Ascending aorta (tissue), 2 donors: ENCODE measurements at regions not wholly inside any gene's neighbourhood (a gene's known extent, or its start where the extent isn't known, plus 50 kb on each side); places are given as distances from the start of the nearest gene placed in this dataset.

Source experiments
- DNase-seq, 2 donors: peaks; one replicate each; pipeline ENCODE4 v3.0.0-alpha.2; 2019; ENCODE audit warnings: low spot score in 2 of 2
- H3K27ac ChIP-seq, 2 donors: fragments of 200-600 bp; sonication (generic); one replicate each; pipeline ENCODE4 v1.5.1; 2016 to 2017; ENCODE audit warnings: mild to moderate bottlenecking in 1 of 2
- H3K27me3 ChIP-seq: fragments of 200-600 bp; sonication (generic); one replicate; pipeline ENCODE4 v1.5.1; 2017
- H3K36me3 ChIP-seq, 2 donors: fragments of 200-600 bp; sonication (generic); one replicate each; pipeline ENCODE4 v1.5.1; 2016
- H3K4me1 ChIP-seq, 2 donors: fragments of 200-600 bp; sonication (generic); one replicate each; pipeline ENCODE4 v1.5.1; 2016 to 2017; ENCODE audit warnings: mild to moderate bottlenecking in 1 of 2
- H3K4me3 ChIP-seq, 2 donors: fragments of 200-600 bp; sonication (generic); one replicate each; pipeline ENCODE4 v1.5.1; 2016 to 2017; ENCODE audit warnings: mild to moderate bottlenecking in 1 of 2
- H3K9me3 ChIP-seq, 2 donors: fragments of 200-600 bp; sonication (generic); one replicate each; pipeline ENCODE4 v1.5.1; 2016
- intact Hi-C: fragments of 100-400 bp; cut with DNase I; formaldehyde crosslinking; loops from one replicate; pipeline ENCODE4 v1.15.1; 2023
- TF ChIP-seq, protein P1 (sequence below), 3 experiments: fragments of 200-600 bp in 2 of 3; fragments of 450-650 bp in 1 of 3; sonication (generic) in 2 of 3; IDR thresholded peaks; one replicate each; pipeline ENCODE4 v1.5.1; 2016 to 2019; ENCODE audit warnings: antibody characterized with exemption in 3 of 3, mild to moderate bottlenecking in 1 of 3, moderate library complexity in 1 of 3

DNA sequence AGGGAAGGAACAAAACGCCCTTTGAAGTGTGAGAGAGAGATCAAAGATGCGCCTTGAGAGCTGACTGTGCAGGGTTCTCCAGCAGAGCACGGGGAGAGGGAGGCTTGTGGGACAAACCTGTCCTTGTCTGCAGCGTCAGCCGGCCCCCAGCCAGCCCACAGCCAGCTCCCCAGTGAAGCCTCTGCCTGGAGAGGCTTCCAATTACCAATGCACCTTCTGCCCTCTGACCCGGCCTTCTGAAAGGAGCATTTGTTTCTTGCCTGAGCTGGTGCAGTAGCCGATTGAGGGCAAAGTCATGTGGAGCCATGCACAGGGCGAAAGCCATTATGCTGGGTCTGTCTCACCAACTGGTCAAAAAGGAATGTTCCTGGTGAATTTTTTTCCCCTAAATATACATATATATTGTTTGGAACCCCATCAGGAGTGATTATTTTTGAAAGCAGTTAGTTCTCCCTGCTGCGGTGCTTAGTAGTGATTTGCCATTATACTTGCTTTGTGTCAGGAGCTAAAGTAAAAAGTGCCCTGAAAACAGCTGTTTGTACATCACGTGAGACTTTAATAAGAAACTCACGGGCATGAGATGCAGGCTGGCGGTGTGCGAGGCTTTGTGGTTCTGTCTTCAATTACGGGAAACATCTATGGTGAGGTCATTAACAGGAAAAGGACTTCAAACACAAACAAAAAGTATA, 268.6 kb downstream of the KLF6 start:
- H3K4me1 ChIP-seq: no peaks in the 10 kb centered on the region
- H3K27me3 ChIP-seq: no peaks in the 10 kb centered on the region
- H3K4me3 ChIP-seq: no peak overlapping the region
- DNase-seq: no peak
- H3K36me3 ChIP-seq: no peaks in the 10 kb centered on the region
- TF ChIP-seq, protein P1, sequence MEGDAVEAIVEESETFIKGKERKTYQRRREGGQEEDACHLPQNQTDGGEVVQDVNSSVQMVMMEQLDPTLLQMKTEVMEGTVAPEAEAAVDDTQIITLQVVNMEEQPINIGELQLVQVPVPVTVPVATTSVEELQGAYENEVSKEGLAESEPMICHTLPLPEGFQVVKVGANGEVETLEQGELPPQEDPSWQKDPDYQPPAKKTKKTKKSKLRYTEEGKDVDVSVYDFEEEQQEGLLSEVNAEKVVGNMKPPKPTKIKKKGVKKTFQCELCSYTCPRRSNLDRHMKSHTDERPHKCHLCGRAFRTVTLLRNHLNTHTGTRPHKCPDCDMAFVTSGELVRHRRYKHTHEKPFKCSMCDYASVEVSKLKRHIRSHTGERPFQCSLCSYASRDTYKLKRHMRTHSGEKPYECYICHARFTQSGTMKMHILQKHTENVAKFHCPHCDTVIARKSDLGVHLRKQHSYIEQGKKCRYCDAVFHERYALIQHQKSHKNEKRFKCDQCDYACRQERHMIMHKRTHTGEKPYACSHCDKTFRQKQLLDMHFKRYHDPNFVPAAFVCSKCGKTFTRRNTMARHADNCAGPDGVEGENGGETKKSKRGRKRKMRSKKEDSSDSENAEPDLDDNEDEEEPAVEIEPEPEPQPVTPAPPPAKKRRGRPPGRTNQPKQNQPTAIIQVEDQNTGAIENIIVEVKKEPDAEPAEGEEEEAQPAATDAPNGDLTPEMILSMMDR (IDR thresholded peaks at IDR 0.05): no peak
- no peaks in the 10 kb centered on the region for H3K9me3 ChIP-seq
- intact Hi-C loops: no loop called here
- H3K27ac ChIP-seq: no peak overlapping the region

DNA sequence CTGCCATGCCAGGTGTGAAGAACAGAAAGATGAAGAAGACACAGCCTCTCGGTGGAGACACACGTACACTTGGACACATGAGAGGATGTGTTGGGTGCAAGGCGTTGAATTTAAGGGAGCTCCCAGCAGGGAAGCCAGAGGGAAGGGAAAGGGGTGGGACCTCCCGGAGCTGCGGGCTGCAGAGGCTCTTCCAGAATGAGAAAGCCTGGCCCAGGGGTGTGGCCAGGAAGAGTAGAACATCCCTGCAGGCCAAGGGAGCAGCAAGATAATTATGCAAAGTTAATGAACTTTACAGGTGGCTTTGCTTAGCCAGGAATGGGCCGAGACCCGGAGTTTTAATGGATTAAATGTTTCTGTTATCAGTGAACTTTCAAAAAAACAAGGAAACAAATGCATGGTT, 270.3 kb downstream of the KLF6 start:
- Histone ChIP-seq H3K4me3 (no peak overlapping the region), H3K9me3 (no peaks in the 10 kb centered on the region), H3K27ac (no peak overlapping the region), H3K36me3 (no peaks in the 10 kb centered on the region), H3K4me1 (no peaks in the 10 kb centered on the region), H3K27me3 (no peaks in the 10 kb centered on the region)
- DNase-seq: no peak
- intact Hi-C loops: no loop called here
- TF ChIP-seq, protein P1 (IDR thresholded peaks at IDR 0.05): no peak

DNA sequence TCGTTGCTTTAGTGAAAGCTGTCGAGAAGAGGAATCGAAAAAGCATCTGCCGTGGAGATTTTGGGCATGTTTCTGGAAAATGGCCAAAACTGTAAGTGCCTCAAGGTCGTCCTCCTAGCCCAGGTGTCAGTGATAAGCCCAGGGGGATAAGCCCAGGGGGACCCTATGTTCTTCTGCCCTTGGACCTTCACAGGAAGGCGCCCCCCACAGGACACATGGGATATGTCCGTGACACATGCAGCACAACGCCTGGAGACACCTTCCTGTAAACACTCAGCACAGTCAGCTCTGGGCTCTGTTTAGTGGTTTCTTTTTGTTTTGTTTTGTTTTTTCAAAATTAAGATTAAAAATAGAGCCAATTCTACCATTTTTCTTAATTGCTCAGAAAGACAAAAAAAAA, 272.7 kb downstream of the KLF6 start:
- intact Hi-C loops: no loop called here
- H3K9me3 ChIP-seq: no peaks in the 10 kb centered on the region
- no peaks in the 10 kb centered on the region for H3K36me3 ChIP-seq
- no peak for DNase-seq
- no peak overlapping the region for H3K27ac ChIP-seq
- H3K4me1 ChIP-seq: no peaks in the 10 kb centered on the region
- no peaks in the 10 kb centered on the region for H3K27me3 ChIP-seq
- TF ChIP-seq, protein P1 (IDR thresholded peaks at IDR 0.05): no peak
- no peak overlapping the region for H3K4me3 ChIP-seq

DNA sequence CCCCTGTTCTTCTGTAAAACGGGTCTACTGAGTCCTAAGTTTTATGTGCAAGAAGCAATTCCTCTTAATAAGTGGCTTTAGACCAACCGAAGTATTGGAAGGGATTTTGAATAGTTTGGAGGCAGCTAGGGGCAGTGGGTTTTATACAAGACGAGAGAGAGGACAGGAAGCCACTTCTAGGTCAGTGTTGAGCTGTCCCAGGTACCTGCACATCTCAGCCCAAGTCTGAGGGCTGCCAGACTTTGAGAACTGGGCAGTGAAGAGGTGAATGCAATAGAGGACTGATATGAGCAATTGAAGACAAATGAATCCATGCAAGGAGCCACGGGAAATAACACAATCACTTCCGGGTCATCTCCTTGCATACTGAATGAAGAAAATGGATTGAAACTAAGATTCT, 273.5 kb downstream of the KLF6 start:
- Histone ChIP-seq H3K4me3 (no peak overlapping the region), H3K9me3 (no peaks in the 10 kb centered on the region), H3K27ac (no peak overlapping the region), H3K36me3 (no peaks in the 10 kb centered on the region), H3K27me3 (no peaks in the 10 kb centered on the region), H3K4me1 (no peaks in the 10 kb centered on the region)
- DNase-seq: no peak
- intact Hi-C loops: no loop called here
- TF ChIP-seq, protein P1 (IDR thresholded peaks at IDR 0.05): no peak

DNA sequence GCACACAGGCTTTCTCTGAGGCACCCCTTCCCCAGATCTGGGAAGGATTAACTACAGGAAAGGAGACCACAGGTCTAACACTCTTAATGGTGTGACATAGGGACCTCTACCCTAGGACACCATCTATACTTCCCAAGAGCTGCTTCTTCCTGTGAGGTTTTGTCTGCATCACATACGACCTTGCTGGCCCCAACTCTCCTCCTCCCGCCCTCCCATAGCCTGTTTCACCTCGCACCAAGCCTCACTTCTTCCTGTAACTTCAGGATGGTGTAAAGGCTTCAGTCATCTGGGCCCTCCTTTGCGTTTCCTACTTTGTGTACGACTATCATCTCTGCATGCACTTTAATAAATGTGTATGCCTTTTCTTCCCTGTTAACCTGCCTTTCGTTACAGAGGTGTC, 274.3 kb downstream of the KLF6 start:
- intact Hi-C loops: no loop called here
- Histone ChIP-seq H3K27ac (no peak overlapping the region), H3K36me3 (no peaks in the 10 kb centered on the region)

More for the DNA sequence above, 274.3 kb downstream of the KLF6 start:
- H3K4me3 ChIP-seq: no peak overlapping the region
- no peak for DNase-seq
- TF ChIP-seq, protein P1 (IDR thresholded peaks at IDR 0.05): no peak
- H3K27me3 ChIP-seq: no peaks in the 10 kb centered on the region
- no peaks in the 10 kb centered on the region for H3K9me3 ChIP-seq
- no peaks in the 10 kb centered on the region for H3K4me1 ChIP-seq
